ENCODE measurements at regions not wholly inside any gene's neighbourhood (a gene's known extent, or its start where the extent isn't known, plus 50 kb on each side); places are given as distances from the start of the nearest gene placed in this dataset.

DNA sequence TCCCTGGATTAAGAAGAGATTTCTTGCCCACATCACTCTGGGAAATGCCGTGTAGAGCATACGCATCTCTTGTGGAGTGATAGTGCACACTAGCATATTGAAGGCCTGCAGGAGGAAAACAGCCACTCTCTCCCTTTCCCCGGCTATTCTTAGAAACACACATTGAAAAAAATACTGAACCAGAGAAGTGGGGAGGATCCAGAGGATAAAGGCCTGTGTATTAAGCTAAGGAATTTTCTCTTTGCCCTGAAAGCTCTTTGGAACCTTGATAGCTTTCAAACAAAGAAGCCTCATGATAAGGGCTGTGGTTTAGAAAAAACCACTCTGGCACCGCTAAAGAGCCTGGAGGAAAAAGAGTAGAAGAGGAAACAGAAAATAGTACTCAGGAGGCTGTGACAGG lies 386.1 kb upstream of the NBEA start:
- intact Hi-C loops (cut with DNase I) = no loop called here
- Histone ChIP-seq H3K9me3 (no peaks in the 10 kb centered on the region), H3K27me3 (no peaks in the 10 kb centered on the region), H3K4me1 (no peaks in the 10 kb centered on the region), H3K27ac (no peak overlapping the region), H3K4me3 (no peak overlapping the region), H3K36me3 (no peaks in the 10 kb centered on the region)
- DNase-seq (ENCODE audit: extremely low spot score in 2 of 2) = no peak
- TF ChIP-seq POLR2A (IDR thresholded peaks at IDR 0.05) (no peak), POLR2AphosphoS5 (IDR thresholded peaks at IDR 0.05; ENCODE audit: insufficient read depth in 1 of 2, low read depth in 1 of 2) (no peak)
- TF ChIP-seq, protein P1, sequence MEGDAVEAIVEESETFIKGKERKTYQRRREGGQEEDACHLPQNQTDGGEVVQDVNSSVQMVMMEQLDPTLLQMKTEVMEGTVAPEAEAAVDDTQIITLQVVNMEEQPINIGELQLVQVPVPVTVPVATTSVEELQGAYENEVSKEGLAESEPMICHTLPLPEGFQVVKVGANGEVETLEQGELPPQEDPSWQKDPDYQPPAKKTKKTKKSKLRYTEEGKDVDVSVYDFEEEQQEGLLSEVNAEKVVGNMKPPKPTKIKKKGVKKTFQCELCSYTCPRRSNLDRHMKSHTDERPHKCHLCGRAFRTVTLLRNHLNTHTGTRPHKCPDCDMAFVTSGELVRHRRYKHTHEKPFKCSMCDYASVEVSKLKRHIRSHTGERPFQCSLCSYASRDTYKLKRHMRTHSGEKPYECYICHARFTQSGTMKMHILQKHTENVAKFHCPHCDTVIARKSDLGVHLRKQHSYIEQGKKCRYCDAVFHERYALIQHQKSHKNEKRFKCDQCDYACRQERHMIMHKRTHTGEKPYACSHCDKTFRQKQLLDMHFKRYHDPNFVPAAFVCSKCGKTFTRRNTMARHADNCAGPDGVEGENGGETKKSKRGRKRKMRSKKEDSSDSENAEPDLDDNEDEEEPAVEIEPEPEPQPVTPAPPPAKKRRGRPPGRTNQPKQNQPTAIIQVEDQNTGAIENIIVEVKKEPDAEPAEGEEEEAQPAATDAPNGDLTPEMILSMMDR (IDR thresholded peaks at IDR 0.05) = no peak

DNA sequence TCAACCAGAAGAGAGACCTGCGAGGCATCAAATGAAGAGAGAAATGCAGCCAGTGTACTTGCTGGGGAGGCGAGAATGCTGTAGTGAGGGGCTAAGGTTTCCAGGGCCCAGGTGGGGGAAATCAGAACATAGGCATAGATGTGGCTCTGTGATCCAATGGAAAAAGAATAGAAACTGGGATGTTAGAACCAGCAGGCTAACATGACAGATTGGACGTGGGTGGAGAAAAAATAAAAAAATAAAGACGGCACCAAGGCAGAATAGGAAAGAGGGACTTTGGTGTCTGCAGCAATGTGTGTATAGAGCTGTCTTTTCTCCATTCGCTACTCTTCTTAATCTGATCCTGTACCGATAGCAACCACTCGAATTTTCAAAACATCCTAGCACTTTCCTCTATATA lies 381.0 kb upstream of the NBEA start:
- H3K27ac ChIP-seq = no peak overlapping the region
- no peak overlapping the region for H3K4me3 ChIP-seq
- intact Hi-C loops (cut with DNase I) = no loop called here
- H3K36me3 ChIP-seq = no peaks in the 10 kb centered on the region
- H3K27me3 ChIP-seq = no peaks in the 10 kb centered on the region
- H3K9me3 ChIP-seq = no peaks in the 10 kb centered on the region
- TF ChIP-seq, protein P1 (IDR thresholded peaks at IDR 0.05) = no peak
- no peak for TF ChIP-seq POLR2A (IDR thresholded peaks at IDR 0.05)
- TF ChIP-seq POLR2AphosphoS5 (IDR thresholded peaks at IDR 0.05; ENCODE audit: insufficient read depth in 1 of 2, low read depth in 1 of 2) = no peak
- DNase-seq (ENCODE audit: extremely low spot score in 2 of 2) = no peak
- H3K4me1 ChIP-seq = no peaks in the 10 kb centered on the region

DNA sequence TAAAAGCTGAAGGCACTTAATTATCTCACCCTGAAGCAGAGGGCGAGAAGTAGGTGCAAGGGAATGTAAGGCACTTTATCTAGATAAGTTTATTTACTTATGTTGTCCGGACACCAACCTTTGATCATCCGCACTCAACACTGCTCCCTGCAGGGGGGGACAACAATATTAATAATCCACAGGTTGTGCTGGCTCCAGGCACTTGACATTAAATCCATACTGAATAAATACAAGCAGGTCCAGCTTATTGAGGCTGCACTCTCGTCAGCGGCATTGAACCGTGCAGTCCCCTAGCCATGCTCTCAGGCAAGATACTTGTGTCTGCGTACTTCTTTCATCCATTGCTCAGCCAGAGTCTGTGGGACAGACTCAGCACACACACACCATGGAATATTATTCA lies 374.5 kb upstream of the NBEA start:
- no peak for DNase-seq (ENCODE audit: extremely low spot score in 2 of 2)
- no peak overlapping the region for H3K4me3 ChIP-seq
- TF ChIP-seq POLR2AphosphoS5 (IDR thresholded peaks at IDR 0.05; ENCODE audit: insufficient read depth in 1 of 2, low read depth in 1 of 2) (no peak), POLR2A (IDR thresholded peaks at IDR 0.05) (no peak)
- TF ChIP-seq, protein P1 (IDR thresholded peaks at IDR 0.05) = no peak
- intact Hi-C loops (cut with DNase I) = no loop called here
- no peak overlapping the region for H3K27ac ChIP-seq
- H3K27me3 ChIP-seq = no peaks in the 10 kb centered on the region
- H3K9me3 ChIP-seq = no peaks in the 10 kb centered on the region
- no peaks in the 10 kb centered on the region for H3K4me1 ChIP-seq
- no peaks in the 10 kb centered on the region for H3K36me3 ChIP-seq

DNA sequence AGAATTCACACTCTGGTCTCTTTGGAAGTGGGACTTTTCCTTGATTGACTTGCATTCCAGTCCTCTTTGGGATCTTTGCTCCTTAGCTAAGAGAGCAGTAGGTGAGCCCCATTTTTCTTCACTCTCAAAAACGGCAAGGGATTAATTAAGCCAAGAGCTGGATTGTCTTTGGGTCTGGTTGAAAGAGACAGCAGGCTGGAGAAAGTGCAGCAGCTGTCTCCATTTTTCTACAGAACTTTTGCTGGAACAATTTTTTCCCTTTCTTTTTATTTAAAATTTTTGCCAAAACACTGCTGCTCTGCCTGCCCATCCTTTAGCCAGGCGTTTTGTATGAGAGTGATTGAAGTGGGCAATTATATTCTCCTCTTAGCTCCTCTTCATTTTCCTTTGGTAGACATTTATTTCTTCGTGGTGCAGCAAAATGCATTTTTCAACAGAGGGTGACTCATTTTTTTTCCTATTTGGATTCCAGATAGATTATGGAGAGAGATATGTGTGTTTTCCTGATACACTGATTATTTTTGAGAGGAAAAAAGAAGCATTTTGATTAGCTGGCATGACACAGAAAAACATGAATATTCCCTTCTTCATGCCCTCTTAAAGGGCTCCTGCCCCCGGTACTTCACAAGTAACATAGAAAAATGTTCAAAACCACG lies 371.2 kb upstream of the NBEA start:
- Histone ChIP-seq H3K4me3 (no peak overlapping the region), H3K36me3 (no peaks in the 10 kb centered on the region), H3K27me3 (no peaks in the 10 kb centered on the region), H3K9me3 (no peaks in the 10 kb centered on the region), H3K4me1 (no peaks in the 10 kb centered on the region), H3K27ac (no peak overlapping the region)
- no peak for DNase-seq (ENCODE audit: extremely low spot score in 2 of 2)
- TF ChIP-seq POLR2AphosphoS5 (IDR thresholded peaks at IDR 0.05; ENCODE audit: insufficient read depth in 1 of 2, low read depth in 1 of 2) (no peak), POLR2A (IDR thresholded peaks at IDR 0.05) (no peak)
- TF ChIP-seq, protein P1 (IDR thresholded peaks at IDR 0.05) = no peak
- intact Hi-C loops (cut with DNase I) = no loop called here

DNA sequence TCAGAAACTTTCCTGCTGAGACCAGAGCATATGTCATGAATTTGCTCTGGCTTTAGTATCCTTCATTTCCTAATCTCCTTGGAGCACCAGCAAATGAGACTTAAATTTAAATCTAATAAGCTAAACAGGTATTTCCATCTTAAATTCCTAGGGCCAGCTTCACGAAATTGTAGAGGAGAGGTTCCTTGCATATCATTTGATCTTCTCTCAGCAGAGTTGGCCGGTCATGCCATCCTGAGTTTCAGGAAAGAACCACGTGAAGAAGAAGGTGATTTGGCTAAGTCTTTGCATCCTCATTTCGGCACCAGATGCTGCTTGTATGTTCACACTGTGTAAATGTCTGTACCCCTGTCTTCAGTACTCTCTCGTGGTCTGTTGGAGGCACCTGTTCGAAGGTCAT lies 370.4 kb upstream of the NBEA start:
- TF ChIP-seq POLR2AphosphoS5 (IDR thresholded peaks at IDR 0.05; ENCODE audit: insufficient read depth in 1 of 2, low read depth in 1 of 2) (no peak), POLR2A (IDR thresholded peaks at IDR 0.05) (no peak)
- TF ChIP-seq, protein P1 (IDR thresholded peaks at IDR 0.05) = no peak
- Histone ChIP-seq H3K9me3 (no peaks in the 10 kb centered on the region), H3K27ac (no peak overlapping the region)

More for the DNA sequence above, 370.4 kb upstream of the NBEA start:
- H3K36me3 ChIP-seq = no peaks in the 10 kb centered on the region
- intact Hi-C loops (cut with DNase I) = no loop called here
- no peak overlapping the region for H3K4me3 ChIP-seq
- no peaks in the 10 kb centered on the region for H3K27me3 ChIP-seq
- no peaks in the 10 kb centered on the region for H3K4me1 ChIP-seq
- DNase-seq (ENCODE audit: extremely low spot score in 2 of 2) = no peak

All from vagina (tissue), 2 donors.